ENCODE measurements at regions not wholly inside any gene's neighbourhood (a gene's known extent, or its start where the extent isn't known, plus 50 kb on each side); places are given as distances from the start of the nearest gene placed in this dataset.

DNA sequence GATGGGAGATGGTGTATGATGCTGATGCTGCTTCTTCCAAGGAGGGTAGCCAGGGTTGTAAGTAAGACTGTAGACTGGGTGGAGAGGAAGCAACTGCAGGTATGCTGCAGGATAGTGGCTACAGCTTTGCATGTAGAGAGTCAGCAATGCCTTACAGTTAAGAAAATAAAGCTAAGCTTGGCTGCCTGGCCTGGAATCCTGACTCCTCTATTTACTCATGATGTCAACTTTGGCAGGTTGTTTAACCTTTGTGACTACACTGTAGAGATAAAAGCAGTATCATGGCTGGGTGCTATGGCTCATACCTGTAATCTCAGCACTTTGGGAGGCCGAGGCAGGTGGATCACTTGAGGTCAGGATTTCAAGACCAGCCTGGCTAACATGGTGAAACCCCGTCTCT lies 301.6 kb upstream of the RBFOX1 start:
- Histone ChIP-seq H3K36me3 (no peaks in the 10 kb centered on the region), H3K4me3 (no peak overlapping the region), H3K4me1 (no peaks in the 10 kb centered on the region), H3K27me3 (no peaks in the 10 kb centered on the region), H3K27ac (no peak overlapping the region), H3K9me3 (no peaks in the 10 kb centered on the region)
- TF ChIP-seq CTCF (IDR thresholded peaks at IDR 0.05) (no peak), POLR2AphosphoS5 (IDR thresholded peaks at IDR 0.05) (no peak), POLR2A (IDR thresholded peaks at IDR 0.05) (no peak), EP300 (IDR thresholded peaks at IDR 0.05; ENCODE audit: low read depth) (no peak)
- in situ Hi-C loops (cut with MboI; ENCODE audit: low pct_ligation_motif_present in 1 of 4, low pct_unique_long_range_greater_than_20kb in 1 of 4, low sequenced_read_pairs in 3 of 4) (no loop called here), intact Hi-C loops (cut with DNase I; ENCODE audit: low total_unique reads) (no loop called here)
- WGBS, 2 donors (ENCODE audit: low coverage in 1 of 2) = 70 to 88% methylated on average over 1 to 2 of the region's 2 CpGs
- DNase-seq = no peak

DNA sequence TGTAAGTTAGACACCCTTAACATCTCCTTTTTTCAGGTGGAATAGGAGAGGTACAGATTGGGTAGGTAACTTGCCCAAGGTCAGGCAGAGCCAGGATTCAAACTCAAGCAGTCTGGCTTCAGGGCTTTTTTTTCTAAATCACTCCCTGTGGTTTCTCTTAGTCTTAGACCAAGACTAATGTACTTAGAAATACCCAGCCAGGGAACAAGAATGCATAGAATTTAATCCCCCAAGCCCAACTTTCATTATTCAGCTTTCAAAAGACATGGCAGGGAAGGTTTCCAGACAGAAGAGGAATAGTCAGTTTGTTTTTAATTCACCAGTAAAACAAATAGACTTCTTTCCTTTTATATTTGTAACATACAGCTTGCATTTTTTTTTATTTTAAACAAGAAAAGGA lies 305.2 kb upstream of the RBFOX1 start:
- H3K4me3 ChIP-seq = no peak overlapping the region
- intact Hi-C loops (cut with DNase I; ENCODE audit: low total_unique reads) (no loop called here), in situ Hi-C loops (cut with MboI; ENCODE audit: low pct_ligation_motif_present in 1 of 4, low pct_unique_long_range_greater_than_20kb in 1 of 4, low sequenced_read_pairs in 3 of 4) (no loop called here)
- no peak overlapping the region for H3K27ac ChIP-seq
- H3K27me3 ChIP-seq = no peaks in the 10 kb centered on the region
- no peaks in the 10 kb centered on the region for H3K36me3 ChIP-seq
- no peak for TF ChIP-seq POLR2AphosphoS5 (IDR thresholded peaks at IDR 0.05)
- TF ChIP-seq CTCF (IDR thresholded peaks at IDR 0.05) = no peak
- no peak for TF ChIP-seq POLR2A (IDR thresholded peaks at IDR 0.05)
- TF ChIP-seq EP300 (IDR thresholded peaks at IDR 0.05; ENCODE audit: low read depth) = no peak
- no peaks in the 10 kb centered on the region for H3K4me1 ChIP-seq
- DNase-seq = no peak
- H3K9me3 ChIP-seq = no peaks in the 10 kb centered on the region

DNA sequence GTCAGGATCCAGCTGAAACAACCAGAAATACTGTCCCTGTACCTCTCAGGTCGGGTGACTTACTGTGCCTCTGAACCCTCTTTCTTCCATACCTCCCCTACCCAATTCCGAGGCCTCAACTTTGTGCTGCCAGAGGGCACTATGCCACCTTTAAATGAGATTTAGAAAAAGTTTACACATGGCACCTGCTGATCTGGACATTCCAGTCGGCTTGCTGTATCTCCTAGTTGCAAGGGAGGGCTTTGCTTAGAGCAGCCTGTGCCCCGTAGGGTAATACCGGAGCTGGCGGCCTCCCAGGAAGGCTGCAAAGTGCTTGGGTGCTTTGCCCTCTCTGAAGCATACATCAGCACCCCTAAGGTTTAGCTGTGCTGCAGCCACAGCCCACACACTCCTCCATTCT lies 306.0 kb upstream of the RBFOX1 start:
- Histone ChIP-seq H3K27me3 (no peaks in the 10 kb centered on the region), H3K9me3 (no peaks in the 10 kb centered on the region), H3K27ac (no peak overlapping the region), H3K36me3 (no peaks in the 10 kb centered on the region), H3K4me1 (no peaks in the 10 kb centered on the region), H3K4me3 (no peak overlapping the region)
- TF ChIP-seq POLR2AphosphoS5 (IDR thresholded peaks at IDR 0.05) = no peak
- no peak for TF ChIP-seq EP300 (IDR thresholded peaks at IDR 0.05; ENCODE audit: low read depth)
- no peak for TF ChIP-seq CTCF (IDR thresholded peaks at IDR 0.05)
- no peak for TF ChIP-seq POLR2A (IDR thresholded peaks at IDR 0.05)
- intact Hi-C loops (cut with DNase I; ENCODE audit: low total_unique reads) (no loop called here), in situ Hi-C loops (cut with MboI; ENCODE audit: low pct_ligation_motif_present in 1 of 4, low pct_unique_long_range_greater_than_20kb in 1 of 4, low sequenced_read_pairs in 3 of 4) (no loop called here)
- DNase-seq = no peak
- WGBS, 2 donors (ENCODE audit: low coverage in 1 of 2) = 68% methylated on average over 5 of the region's 6 CpGs; no CpG with 5 or more reads in 1 of the 2 donors

- Histone ChIP-seq H3K9me3 (no peaks in the 10 kb centered on the region), H3K27ac (no peak overlapping the region), H3K27me3 (no peaks in the 10 kb centered on the region), H3K36me3 (no peaks in the 10 kb centered on the region), H3K4me3 (no peak overlapping the region), H3K4me1 (no peaks in the 10 kb centered on the region)
- intact Hi-C loops (cut with DNase I; ENCODE audit: low total_unique reads) (no loop called here), in situ Hi-C loops (cut with MboI; ENCODE audit: low pct_ligation_motif_present in 1 of 4, low pct_unique_long_range_greater_than_20kb in 1 of 4, low sequenced_read_pairs in 3 of 4) (no loop called here)
- TF ChIP-seq POLR2AphosphoS5 (IDR thresholded peaks at IDR 0.05) (no peak), POLR2A (IDR thresholded peaks at IDR 0.05) (no peak), CTCF (IDR thresholded peaks at IDR 0.05) (peak in 4 of 5 experiments; percentile 45 to 62 (median 52)), EP300 (IDR thresholded peaks at IDR 0.05; ENCODE audit: low read depth) (no peak)
- peak; percentile 66 for DNase-seq
- WGBS, 2 donors (ENCODE audit: low coverage in 1 of 2) = 42% methylated on average over 7 of the region's 7 CpGs; no CpG with 5 or more reads in 1 of the 2 donors
Measured at GRCh38 chr16:7025616-7026190, 306.9 kb upstream of the RBFOX1 start.

All from transverse colon (tissue), 4 donors.